BLaER1 (cell line): ENCODE measurements at regions not wholly inside any gene's neighbourhood (a gene's known extent, or its start where the extent isn't known, plus 50 kb on each side); places are given as distances from the start of the nearest gene placed in this dataset.
A peak's percentile ranks its signal among the peaks of the same experiment; 100 is the strongest.

Source experiments
- H3K27ac ChIP-seq: shearing (Covaris generic); formaldehyde crosslinking; 2 replicates; pipeline ENCODE4 v1.8.1; 2022
- H3K27me3 ChIP-seq: shearing (Covaris generic); formaldehyde crosslinking; 2 replicates; pipeline ENCODE4 v1.8.1; 2022
- H3K36me3 ChIP-seq: shearing (Covaris generic); formaldehyde crosslinking; 2 replicates; pipeline ENCODE4 v1.8.1; 2022
- H3K4me1 ChIP-seq: shearing (Covaris generic); formaldehyde crosslinking; 2 replicates; pipeline ENCODE4 v1.8.1; 2022
- H3K4me2 ChIP-seq: shearing (Covaris generic); formaldehyde crosslinking; 2 replicates; pipeline ENCODE4 v1.8.1; 2022
- H3K4me3 ChIP-seq: shearing (Covaris generic); formaldehyde crosslinking; 2 replicates; pipeline ENCODE4 v1.8.1; 2022
- H3K9ac ChIP-seq: shearing (Covaris generic); formaldehyde crosslinking; 2 replicates; pipeline ENCODE4 v1.8.1; 2022
- H3K9me3 ChIP-seq: shearing (Covaris generic); formaldehyde crosslinking; 2 replicates; pipeline ENCODE4 v1.8.1; 2022
- H4K20me1 ChIP-seq: shearing (Covaris generic); formaldehyde crosslinking; 2 replicates; pipeline ENCODE4 v1.8.1; 2022
- Cebpa-rat ChIP-seq: shearing (Covaris generic); IDR thresholded peaks from 2 replicates; pipeline ENCODE4 v1.8.1; 2022

GRCh38 chr4:3677748-3678070, 88.5 kb upstream of the ADRA2C start:
- Histone ChIP-seq H3K9ac (no peak overlapping the region), H3K27me3 (no peaks in the 10 kb centered on the region), H4K20me1 (no peaks in the 10 kb centered on the region), H3K9me3 (peaks cover 6% of the 10 kb centered on the region), H3K4me3 (no peak overlapping the region), H3K36me3 (no peaks in the 10 kb centered on the region), H3K4me2 (peak overlapping the region; percentile 45), H3K27ac (no peak overlapping the region), H3K4me1 (peaks cover 51% of the 10 kb centered on the region)
- TF ChIP-seq Cebpa-rat = no peak

GRCh38 chr4:3676907-3677747, 89.1 kb upstream of the ADRA2C start:
- no peaks in the 10 kb centered on the region for H3K36me3 ChIP-seq
- no peaks in the 10 kb centered on the region for H3K27me3 ChIP-seq
- TF ChIP-seq Cebpa-rat = no peak
- H3K27ac ChIP-seq = no peak overlapping the region
- no peak overlapping the region for H3K9ac ChIP-seq
- H4K20me1 ChIP-seq = no peaks in the 10 kb centered on the region
- H3K4me3 ChIP-seq = no peak overlapping the region
- H3K4me1 ChIP-seq = peaks cover 45% of the 10 kb centered on the region
- H3K9me3 ChIP-seq = peaks cover 12% of the 10 kb centered on the region
- peak overlapping the region; percentile 45 for H3K4me2 ChIP-seq

GRCh38 chr4:3676196-3676595, 90.0 kb upstream of the ADRA2C start:
- TF ChIP-seq Cebpa-rat = no peak
- H3K9me3 ChIP-seq = peaks cover 13% of the 10 kb centered on the region
- H3K4me1 ChIP-seq = peaks cover 45% of the 10 kb centered on the region
- no peaks in the 10 kb centered on the region for H4K20me1 ChIP-seq
- no peak overlapping the region for H3K9ac ChIP-seq
- no peak overlapping the region for H3K4me3 ChIP-seq
- H3K27me3 ChIP-seq = no peaks in the 10 kb centered on the region
- H3K4me2 ChIP-seq = peak overlapping the region; percentile 33
- no peak overlapping the region for H3K27ac ChIP-seq
- H3K36me3 ChIP-seq = no peaks in the 10 kb centered on the region

DNA sequence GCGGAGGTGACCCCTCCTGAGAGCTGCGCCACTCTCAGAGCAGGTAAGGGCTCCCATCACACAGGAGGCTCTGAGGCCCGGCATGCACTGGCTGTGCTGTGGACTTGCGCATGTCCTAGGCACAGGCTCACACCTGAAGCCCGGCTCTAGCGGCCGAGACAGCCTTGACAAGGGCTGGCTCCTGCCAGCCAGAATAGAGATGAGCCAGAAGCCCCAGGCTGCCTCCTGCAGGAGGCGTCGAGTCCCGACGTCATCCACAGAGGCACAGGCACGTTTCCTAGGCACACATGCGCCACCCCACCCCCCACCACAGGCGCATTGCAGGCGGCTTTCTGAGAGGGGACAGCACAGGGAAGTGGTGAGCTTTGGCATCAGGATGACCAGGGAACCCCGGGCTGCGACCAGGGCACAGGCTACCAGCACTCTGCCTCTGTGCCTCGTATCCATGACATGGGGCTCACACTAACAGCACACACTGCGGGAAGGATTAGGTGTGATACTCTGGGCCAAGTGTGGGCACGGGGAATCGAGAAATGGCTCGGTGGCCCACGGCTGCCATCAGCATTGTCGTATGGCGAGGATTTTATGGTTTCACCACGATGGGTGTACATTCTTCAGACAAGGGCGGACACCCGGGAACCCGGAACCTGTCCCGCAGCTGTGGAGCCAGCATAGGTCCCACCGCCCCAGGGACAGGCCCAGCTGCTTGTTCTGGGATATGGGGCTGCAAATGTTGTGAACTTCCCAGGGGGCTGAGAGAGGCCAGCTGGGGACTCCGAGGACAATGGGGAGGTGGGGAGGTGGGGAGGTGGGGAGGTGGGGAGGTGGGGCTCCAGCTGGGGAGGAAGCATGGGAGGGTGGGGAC, 90.7 kb upstream of the ADRA2C start:
- Histone ChIP-seq H4K20me1 (no peaks in the 10 kb centered on the region), H3K27ac (no peak overlapping the region), H3K9me3 (peaks cover 13% of the 10 kb centered on the region), H3K9ac (no peak overlapping the region), H3K4me2 (peak overlapping the region; percentile 19; the same call in 1 of the 2 replicates), H3K27me3 (no peaks in the 10 kb centered on the region), H3K36me3 (no peaks in the 10 kb centered on the region), H3K4me1 (peaks cover 45% of the 10 kb centered on the region), H3K4me3 (no peak overlapping the region)
- no peak for TF ChIP-seq Cebpa-rat

GRCh38 chr4:3674479-3674851, 91.7 kb upstream of the ADRA2C start:
- no peak overlapping the region for H3K4me2 ChIP-seq
- H3K9ac ChIP-seq = no peak overlapping the region
- no peaks in the 10 kb centered on the region for H3K36me3 ChIP-seq
- H3K4me1 ChIP-seq = peaks cover 36% of the 10 kb centered on the region
- no peaks in the 10 kb centered on the region for H4K20me1 ChIP-seq
- no peak overlapping the region for H3K27ac ChIP-seq
- no peak overlapping the region for H3K4me3 ChIP-seq
- H3K27me3 ChIP-seq = no peaks in the 10 kb centered on the region
- H3K9me3 ChIP-seq = peaks cover 13% of the 10 kb centered on the region
- TF ChIP-seq Cebpa-rat = no peak

GRCh38 chr4:3673716-3674478, 92.3 kb upstream of the ADRA2C start:
- Histone ChIP-seq H3K27ac (no peak overlapping the region), H3K9me3 (peaks cover 13% of the 10 kb centered on the region), H3K4me1 (peaks cover 30% of the 10 kb centered on the region), H3K4me3 (no peak overlapping the region), H3K27me3 (no peaks in the 10 kb centered on the region), H4K20me1 (no peaks in the 10 kb centered on the region), H3K4me2 (no peak overlapping the region), H3K36me3 (no peaks in the 10 kb centered on the region), H3K9ac (no peak overlapping the region)
- no peak for TF ChIP-seq Cebpa-rat

DNA sequence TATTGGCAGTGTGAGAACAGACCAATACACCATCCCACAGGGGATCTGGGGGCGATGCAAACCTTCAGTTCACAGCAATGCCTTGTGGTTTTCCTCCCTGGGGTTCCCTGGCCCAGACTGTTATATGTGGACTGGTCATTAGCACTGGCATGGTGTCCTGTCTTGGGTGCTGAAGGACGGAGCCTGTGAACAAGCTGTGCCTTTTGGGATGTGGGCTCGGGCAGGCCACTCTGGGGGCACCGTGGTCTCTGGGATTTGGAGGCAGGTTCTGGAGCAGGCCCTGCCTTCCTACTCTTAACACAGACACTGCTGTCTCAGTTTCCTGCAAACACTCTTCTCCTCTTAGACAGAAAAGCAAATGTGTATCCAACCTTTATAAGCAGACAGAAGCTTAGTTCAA, 93.0 kb upstream of the ADRA2C start:
- peaks cover 13% of the 10 kb centered on the region for H3K9me3 ChIP-seq
- TF ChIP-seq Cebpa-rat = no peak

DNA sequence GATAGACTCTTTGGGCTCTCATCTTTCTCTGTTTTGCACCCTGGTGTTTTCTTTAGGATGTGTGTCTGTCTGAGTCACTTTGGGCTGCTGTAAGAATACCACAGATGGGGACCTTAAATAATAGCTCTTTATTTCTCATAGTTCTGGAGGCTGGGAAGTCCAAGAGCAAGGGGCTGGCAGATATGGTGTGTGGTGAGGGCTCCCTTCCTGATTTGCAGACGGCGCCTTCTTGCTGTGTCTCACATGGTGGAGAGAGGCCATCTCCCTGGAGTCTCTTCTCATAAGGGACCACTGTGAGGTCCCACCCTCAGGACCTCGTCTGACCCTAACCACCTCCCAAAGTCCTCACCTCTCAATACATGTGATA, 93.7 kb upstream of the ADRA2C start:
- TF ChIP-seq Cebpa-rat = no peak
- Histone ChIP-seq H3K4me2 (no peak overlapping the region), H4K20me1 (no peaks in the 10 kb centered on the region), H3K27ac (no peak overlapping the region), H3K9ac (no peak overlapping the region), H3K4me1 (peaks cover 21% of the 10 kb centered on the region), H3K4me3 (no peak overlapping the region), H3K9me3 (peaks cover 15% of the 10 kb centered on the region), H3K27me3 (no peaks in the 10 kb centered on the region), H3K36me3 (no peaks in the 10 kb centered on the region)

More for the DNA sequence above, 93.0 kb upstream of the ADRA2C start:
- no peak overlapping the region for H3K4me2 ChIP-seq
- no peak overlapping the region for H3K9ac ChIP-seq
- H3K27ac ChIP-seq = no peak overlapping the region
- no peaks in the 10 kb centered on the region for H4K20me1 ChIP-seq
- peaks cover 28% of the 10 kb centered on the region for H3K4me1 ChIP-seq
- H3K36me3 ChIP-seq = no peaks in the 10 kb centered on the region
- no peaks in the 10 kb centered on the region for H3K27me3 ChIP-seq
- no peak overlapping the region for H3K4me3 ChIP-seq

DNA sequence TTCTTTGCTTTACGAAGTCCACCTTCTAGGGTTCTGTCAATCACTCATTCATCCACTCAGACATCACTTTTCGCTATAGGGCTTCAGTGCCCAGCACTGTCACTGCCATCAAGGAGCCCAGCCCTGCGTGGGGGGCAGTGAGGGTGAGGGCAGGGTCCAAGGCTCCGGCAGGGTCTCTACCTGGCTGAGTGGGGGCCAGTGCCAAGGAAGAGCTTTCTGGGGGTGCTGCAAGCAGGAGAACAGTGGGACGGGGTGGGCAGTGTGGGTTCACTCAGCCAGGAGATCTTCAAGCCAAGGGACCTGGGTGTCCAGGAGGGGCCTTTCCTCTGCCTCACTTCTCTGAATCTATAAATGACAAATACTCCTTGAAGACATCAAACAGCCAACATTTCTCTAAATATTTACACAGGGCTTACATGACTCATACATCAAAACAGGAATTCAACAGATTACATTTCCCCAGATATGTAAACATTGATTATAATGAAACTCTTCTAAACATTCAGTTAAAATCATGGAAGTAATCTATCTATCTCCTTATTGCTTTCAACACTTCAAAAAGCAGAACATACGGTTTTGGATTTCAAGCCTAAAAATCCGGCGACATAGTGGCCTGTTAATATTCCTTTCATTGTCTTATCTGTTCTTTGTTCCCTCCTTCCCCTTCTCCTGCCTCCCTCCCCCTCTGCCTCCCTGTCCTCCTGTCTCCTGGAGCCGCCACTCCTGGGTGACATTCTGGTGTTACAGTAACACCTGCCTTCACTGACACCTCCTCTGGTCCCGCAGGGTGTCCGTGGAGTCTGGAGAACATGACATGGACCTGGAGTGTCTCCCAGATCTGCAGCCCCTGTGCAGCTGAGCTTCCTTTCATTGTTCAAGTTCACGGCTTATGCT, 94.4 kb upstream of the ADRA2C start:
- no peak overlapping the region for H3K4me3 ChIP-seq
- no peak overlapping the region for H3K27ac ChIP-seq
- H3K9ac ChIP-seq = no peak overlapping the region
- no peak for TF ChIP-seq Cebpa-rat
- peaks cover 17% of the 10 kb centered on the region for H3K4me1 ChIP-seq
- H3K27me3 ChIP-seq = no peaks in the 10 kb centered on the region
- no peaks in the 10 kb centered on the region for H4K20me1 ChIP-seq
- H3K9me3 ChIP-seq = peaks cover 21% of the 10 kb centered on the region
- H3K36me3 ChIP-seq = no peaks in the 10 kb centered on the region
- H3K4me2 ChIP-seq = no peak overlapping the region
